ENCODE measurements at regions not wholly inside any gene's neighbourhood (a gene's known extent, or its start where the extent isn't known, plus 50 kb on each side); places are given as distances from the start of the nearest gene placed in this dataset.
A peak's percentile ranks its signal among the peaks of the same experiment; 100 is the strongest.

GRCh38 chr1:168386492-168386891 lies 105.8 kb downstream of the TBX19 start:
- Histone ChIP-seq H3K4me1 (peaks cover 7% of the 10 kb centered on the region; the same call in 2 of the 3 replicates), H3K27ac (no peak overlapping the region), H3K4me2 (peak overlapping the region; percentile 71), H3K4me3 (no peak overlapping the region), H3K9me3 (no peaks in the 10 kb centered on the region)
- WGBS (ENCODE audit: missing lambda C conversion rate): 81% methylated on average over 2 of the region's 2 CpGs
- ATAC-seq: peak in 1 of 2 experiments; percentile 40; a peak in 3 of 6 replicates
- TF ChIP-seq MAZ (IDR thresholded peaks at IDR 0.05; ENCODE audit: borderline replicate concordance, low read depth, low read length): no peak
- TF ChIP-seq USF2 (IDR thresholded peaks at IDR 0.05): 0 out of 2 replicates have a peak, but pooled peaks have one; percentile 43
- TF ChIP-seq ELK1 (IDR thresholded peaks at IDR 0.05; ENCODE audit: low read depth, low read length): no peak
- CTCF ChIA-PET: interaction anchor here (1.1 kb wide), 1 partner anchor 44 kb away, joined by 3 read pairs; no protein-coding TSS in a partner anchor
- FAIRE-seq: no peak
- POLR2A ChIA-PET: no interaction called here
- DNase-seq (ENCODE audit: low read depth in 1 of 2, low spot score in 1 of 2): no peak

GRCh38 chr1:168381850-168382249 lies 101.2 kb downstream of the TBX19 start:
- Histone ChIP-seq H3K9me3 (no peaks in the 10 kb centered on the region), H3K4me1 (peaks cover 11% of the 10 kb centered on the region; the same call in 1 of the 3 replicates), H3K4me2 (no peak overlapping the region), H3K27ac (no peak overlapping the region), H3K4me3 (no peak overlapping the region)
- ATAC-seq (no peak), DNase-seq (ENCODE audit: low read depth in 1 of 2, low spot score in 1 of 2) (no peak), FAIRE-seq (no peak)
- TF ChIP-seq BHLHE40 (IDR thresholded peaks at IDR 0.05; ENCODE audit: low read depth, low read length) (no peak), EHF (CRISPR knock-in tag; IDR thresholded peaks at IDR 0.05) (no peak), EHMT2 (IDR thresholded peaks at IDR 0.05; ENCODE audit: low read depth) (no peak), MYC (IDR thresholded peaks at IDR 0.05; ENCODE audit: borderline replicate concordance, low read length) (no peak), EP300 (IDR thresholded peaks at IDR 0.05) (no peak), CEBPB (IDR thresholded peaks at IDR 0.05) (no peak), FOXS1 (CRISPR knock-in tag; IDR thresholded peaks at IDR 0.05) (no peak), ZSCAN20 (CRISPR knock-in tag; IDR thresholded peaks at IDR 0.05) (no peak), E2F6 (IDR thresholded peaks at IDR 0.05; ENCODE audit: borderline replicate concordance, low read depth) (no peak), PHF8 (IDR thresholded peaks at IDR 0.05; ENCODE audit: borderline replicate concordance, low read depth) (no peak), RCOR1 (IDR thresholded peaks at IDR 0.05; ENCODE audit: low read depth, low read length) (no peak), HMGXB4 (CRISPR knock-in tag; IDR thresholded peaks at IDR 0.05; ENCODE audit: borderline replicate concordance) (no peak), JUNB (IDR thresholded peaks at IDR 0.05) (no peak), KDM1A (IDR thresholded peaks at IDR 0.05; ENCODE audit: low read depth) (no peak), ATOH8 (CRISPR knock-in tag; IDR thresholded peaks at IDR 0.05; ENCODE audit: low read depth) (no peak), USF2 (IDR thresholded peaks at IDR 0.05) (no peak), TP53 (CRISPR knock-in tag; IDR thresholded peaks at IDR 0.05) (no peak), POLR2A (IDR thresholded peaks at IDR 0.05; ENCODE audit: low read length) (no peak), NR3C1 (IDR thresholded peaks at IDR 0.05) (no peak)
- ChIA-PET POLR2A (no interaction called here), CTCF (interaction anchor here (1.2 to 2.2 kb wide), 3 partner anchors 9 to 39 kb away, joined by 4 to 6 read pairs (median 5); no protein-coding TSS in a partner anchor)
